ENCODE measurements at regions not wholly inside any gene's neighbourhood (a gene's known extent, or its start where the extent isn't known, plus 50 kb on each side); places are given as distances from the start of the nearest gene placed in this dataset.

- no peak for TF ChIP-seq ZNF33A (CRISPR knock-in tag; IDR thresholded peaks at IDR 0.05; ENCODE audit: borderline replicate concordance)
- TF ChIP-seq SMAD3 (CRISPR knock-in tag; IDR thresholded peaks at IDR 0.05): no peak
Observed at GRCh38 chr4:75285837-75286236, 228.4 kb downstream of the RCHY1 start.
